H1 (cell line): ENCODE measurements at regions not wholly inside any gene's neighbourhood (a gene's known extent, or its start where the extent isn't known, plus 50 kb on each side); places are given as distances from the start of the nearest gene placed in this dataset.

Experiments
- CTCF ChIP-seq, 3 experiments: IDR thresholded peaks; 1 replicate in 2 of 3; 2 replicates in 1 of 3; pipeline versions ENCODE4 v1.5.1 to v1.6.1; 2011; ENCODE audit warnings: low read length in 3 of 3, mild to moderate bottlenecking in 3 of 3, inconsistent platforms in 2 of 3, low read depth in 1 of 3, moderate library complexity in 1 of 3; ENCODE audit not compliant: insufficient read depth in 1 of 3; ENCODE audit errors: control extremely low read depth in 1 of 3
- EZH2 ChIP-seq: fragments of 200-600 bp; sonication (generic); IDR thresholded peaks from 2 replicates; pipeline ENCODE4 v1.7.1; 2012; ENCODE audit warnings: low read depth, mild to moderate bottlenecking, moderate library complexity, low read length, inconsistent platforms; ENCODE audit not compliant: severe bottlenecking
- MAFK ChIP-seq: IDR thresholded peaks from 2 replicates; pipeline ENCODE4 v1.6.1; 2012; ENCODE audit warnings: low read depth, mild to moderate bottlenecking, improper control_type of control experiment, low read length
- POLR2A ChIP-seq, 2 experiments: IDR thresholded peaks; 1 replicate in 1 of 2; 2 replicates in 1 of 2; pipeline ENCODE4 v1.6.1; 2011; ENCODE audit warnings: low read depth in 2 of 2, low read length in 2 of 2, mild to moderate bottlenecking in 2 of 2; ENCODE audit errors: control extremely low read depth in 1 of 2
- POLR2AphosphoS5 ChIP-seq: IDR thresholded peaks from 2 replicates; pipeline ENCODE4 v1.6.1; 2011; ENCODE audit warnings: low read depth, low read length
- RAD21 ChIP-seq, 2 experiments: IDR thresholded peaks in 1 of 2; conservative IDR thresholded peaks in 1 of 2; 2 replicates each; pipeline ENCODE4 v1.6.1; 2011; ENCODE audit warnings: low read depth in 2 of 2, low read length in 2 of 2, improper control_type of control experiment in 1 of 2, inconsistent platforms in 1 of 2, mild to moderate bottlenecking in 1 of 2, moderate library complexity in 1 of 2
- USF2 ChIP-seq: IDR thresholded peaks from 2 replicates; pipeline ENCODE4 v1.6.1; 2011; ENCODE audit warnings: low read length, improper control_type of control experiment
- YY1 ChIP-seq: IDR thresholded peaks from 2 replicates; pipeline ENCODE4 v1.6.1; 2011; ENCODE audit warnings: low read depth, mild to moderate bottlenecking, low read length

DNA sequence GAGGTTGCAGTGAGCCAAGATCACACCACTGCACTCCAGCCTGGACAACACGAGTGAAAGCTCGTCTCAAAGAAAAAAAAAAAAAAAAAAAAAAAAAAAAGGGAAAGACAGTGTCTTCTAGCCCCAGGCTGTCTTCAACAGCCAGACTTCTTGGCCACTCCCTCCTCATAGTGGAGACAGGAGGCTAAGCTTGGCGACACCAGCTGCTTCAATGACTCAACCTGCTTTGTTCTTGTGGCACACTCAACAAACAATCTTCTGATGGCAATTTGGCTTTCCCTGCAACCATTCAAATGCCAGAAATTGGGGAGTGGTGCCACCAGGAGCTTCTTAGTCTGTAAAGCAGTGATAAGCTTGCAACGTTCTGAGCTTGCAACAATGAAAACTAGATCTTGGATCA lies 290.4 kb upstream of the DYNLRB2 start:
- TF ChIP-seq RAD21 (IDR thresholded peaks at IDR 0.05 in 1 of 2, conservative IDR thresholded peaks at IDR 0.05 in 1 of 2; ENCODE audit: low read depth in 2 of 2, low read length in 2 of 2) = no peak
- no peak for TF ChIP-seq POLR2A (IDR thresholded peaks at IDR 0.05; ENCODE audit: control extremely low read depth in 1 of 2, low read depth in 2 of 2, low read length in 2 of 2)
- no peak for TF ChIP-seq MAFK
- TF ChIP-seq USF2 = no peak
- no peak for TF ChIP-seq CTCF (IDR thresholded peaks at IDR 0.05; ENCODE audit: control extremely low read depth in 1 of 3, insufficient read depth in 1 of 3, low read depth in 1 of 3, low read length in 3 of 3)
- TF ChIP-seq EZH2 = no peak
- no peak for TF ChIP-seq POLR2AphosphoS5
- TF ChIP-seq YY1 = no peak
